Hepatocyte (in vitro differentiated cells): ENCODE measurements at regions not wholly inside any gene's neighbourhood (a gene's known extent, or its start where the extent isn't known, plus 50 kb on each side); places are given as distances from the start of the nearest gene placed in this dataset.

Experiments used
- DNase-seq: peaks from one replicate; pipeline ENCODE4 v3.0.0-alpha.2; 2016; ENCODE audit warnings: low spot score
- H2AFZ ChIP-seq: fragments of 200-600 bp; sonication (generic); 2 replicates; pipeline ENCODE4 v1.6.0; 2016; ENCODE audit warnings: antibody characterized with exemption, mild to moderate bottlenecking
- H3K27ac ChIP-seq: fragments of 200-600 bp; sonication (generic); 2 replicates; pipeline ENCODE4 v1.5.1; 2016; ENCODE audit warnings: mild to moderate bottlenecking
- H3K27me3 ChIP-seq: fragments of 200-600 bp; sonication (generic); 2 replicates; pipeline ENCODE4 v1.6.1; 2016
- H3K36me3 ChIP-seq: fragments of 200-600 bp; sonication (generic); replicated peaks from 2 replicates; pipeline ENCODE4 v1.5.1; 2016; ENCODE audit warnings: low read depth; ENCODE audit not compliant: insufficient read depth
- H3K4me1 ChIP-seq: fragments of 200-600 bp; sonication (generic); 2 replicates; pipeline ENCODE4 v1.5.1; 2016; ENCODE audit warnings: mild to moderate bottlenecking, moderate library complexity; ENCODE audit not compliant: insufficient read depth
- H3K4me2 ChIP-seq: fragments of 200-600 bp; sonication (generic); 2 replicates; pipeline ENCODE4 v1.6.0; 2016
- H3K4me3 ChIP-seq: fragments of 200-600 bp; sonication (generic); 2 replicates; pipeline ENCODE4 v1.5.1; 2016; ENCODE audit warnings: mild to moderate bottlenecking
- H3K79me2 ChIP-seq: fragments of 200-600 bp; sonication (generic); 2 replicates; pipeline ENCODE4 v1.6.0; 2017; ENCODE audit warnings: mild to moderate bottlenecking
- H3K9me2 ChIP-seq: fragments of 200-600 bp; sonication (generic); replicated peaks from 2 replicates; pipeline ENCODE4 v1.6.0; 2017; ENCODE audit warnings: mild to moderate bottlenecking; ENCODE audit not compliant: insufficient read depth
- H3K9me3 ChIP-seq: fragments of 200-600 bp; sonication (generic); 2 replicates; pipeline ENCODE4 v1.5.1; 2016; ENCODE audit warnings: low read depth, mild to moderate bottlenecking
- H4K20me1 ChIP-seq: fragments of 200-600 bp; sonication (generic); 2 replicates; pipeline ENCODE4 v1.6.0; 2016; ENCODE audit warnings: mild to moderate bottlenecking; ENCODE audit not compliant: insufficient read depth, poor library complexity, severe bottlenecking
- EZH2 ChIP-seq: fragments of 200-600 bp; sonication (generic); IDR thresholded peaks from 2 replicates; pipeline ENCODE4 v1.6.1; 2016; ENCODE audit warnings: antibody characterized with exemption, mild to moderate bottlenecking, borderline replicate concordance
- EZH2phosphoT487 ChIP-seq: fragments of 200-600 bp; sonication (generic); IDR thresholded peaks from one replicate; pipeline ENCODE4 v1.6.1; 2018; ENCODE audit warnings: antibody characterized with exemption, mild to moderate bottlenecking, low read depth, moderate library complexity; ENCODE audit not compliant: unreplicated experiment, severe bottlenecking
- WGBS: methylation state at CpG from one replicate; pipeline ENCODE4 v1.1.6; 2016; ENCODE audit warnings: low lambda C conversion rate; ENCODE audit errors: missing lambda C conversion rate; 5-methylcytosine and 5-hydroxymethylcytosine counted together
- TF ChIP-seq, protein P1 (sequence below): fragments of 200-600 bp; sonication (generic); IDR thresholded peaks from 2 replicates; pipeline ENCODE4 v1.5.1; 2016; ENCODE audit warnings: antibody characterized with exemption, mild to moderate bottlenecking; ENCODE audit not compliant: poor library complexity

DNA sequence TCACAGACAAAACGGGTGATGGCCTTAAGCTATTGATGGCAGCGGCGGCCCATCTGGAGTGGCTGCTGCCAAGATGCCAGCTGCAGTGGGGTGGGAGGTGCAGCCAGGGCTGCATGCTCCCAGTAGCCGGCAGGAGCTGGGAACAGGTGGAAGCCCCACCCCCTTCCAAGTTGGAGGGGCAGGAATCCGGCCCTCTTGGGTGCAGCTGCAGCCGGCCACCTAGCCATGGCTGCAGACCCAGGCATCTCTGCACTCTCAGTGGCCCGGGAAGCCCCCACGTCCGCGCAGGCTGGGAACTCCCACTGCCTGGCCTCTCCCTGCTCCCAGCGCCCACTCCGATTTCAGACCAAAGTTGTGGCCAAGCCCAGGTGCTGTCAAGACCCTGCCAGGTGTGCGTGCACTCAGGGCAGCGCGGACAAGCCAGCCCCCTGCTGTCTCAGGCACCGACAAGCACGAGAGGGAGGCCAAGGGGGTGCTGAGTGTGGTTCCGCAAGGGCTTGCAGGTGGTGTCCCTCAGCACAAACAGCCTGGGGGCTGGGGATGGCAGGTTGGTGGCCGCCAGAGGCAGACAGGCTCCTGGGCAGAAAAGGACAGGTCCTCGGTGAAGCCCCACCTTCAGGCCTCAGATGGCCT, 115.1 kb upstream of the TSLP start:
- no peaks in the 10 kb centered on the region for H3K79me2 ChIP-seq
- H3K27ac ChIP-seq, result no peak overlapping the region
- no peak for DNase-seq
- H2AFZ ChIP-seq, result no peak overlapping the region
- no peaks in the 10 kb centered on the region for H3K4me1 ChIP-seq
- no peaks in the 10 kb centered on the region for H3K27me3 ChIP-seq
- WGBS, result 87% methylated on average over 20 of the region's 20 CpGs
- H3K4me3 ChIP-seq, result no peak overlapping the region
- H3K9me3 ChIP-seq, result no peaks in the 10 kb centered on the region
- no peak for TF ChIP-seq EZH2
- TF ChIP-seq, protein P1, sequence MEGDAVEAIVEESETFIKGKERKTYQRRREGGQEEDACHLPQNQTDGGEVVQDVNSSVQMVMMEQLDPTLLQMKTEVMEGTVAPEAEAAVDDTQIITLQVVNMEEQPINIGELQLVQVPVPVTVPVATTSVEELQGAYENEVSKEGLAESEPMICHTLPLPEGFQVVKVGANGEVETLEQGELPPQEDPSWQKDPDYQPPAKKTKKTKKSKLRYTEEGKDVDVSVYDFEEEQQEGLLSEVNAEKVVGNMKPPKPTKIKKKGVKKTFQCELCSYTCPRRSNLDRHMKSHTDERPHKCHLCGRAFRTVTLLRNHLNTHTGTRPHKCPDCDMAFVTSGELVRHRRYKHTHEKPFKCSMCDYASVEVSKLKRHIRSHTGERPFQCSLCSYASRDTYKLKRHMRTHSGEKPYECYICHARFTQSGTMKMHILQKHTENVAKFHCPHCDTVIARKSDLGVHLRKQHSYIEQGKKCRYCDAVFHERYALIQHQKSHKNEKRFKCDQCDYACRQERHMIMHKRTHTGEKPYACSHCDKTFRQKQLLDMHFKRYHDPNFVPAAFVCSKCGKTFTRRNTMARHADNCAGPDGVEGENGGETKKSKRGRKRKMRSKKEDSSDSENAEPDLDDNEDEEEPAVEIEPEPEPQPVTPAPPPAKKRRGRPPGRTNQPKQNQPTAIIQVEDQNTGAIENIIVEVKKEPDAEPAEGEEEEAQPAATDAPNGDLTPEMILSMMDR, result no peak
- no peak for TF ChIP-seq EZH2phosphoT487
- H4K20me1 ChIP-seq, result no peaks in the 10 kb centered on the region
- H3K36me3 ChIP-seq, result no peaks in the 10 kb centered on the region
- no peak overlapping the region for H3K4me2 ChIP-seq
- H3K9me2 ChIP-seq, result no peaks in the 10 kb centered on the region

GRCh38 chr5:110956913-110957813, 114.3 kb upstream of the TSLP start:
- H3K27me3 ChIP-seq, result no peaks in the 10 kb centered on the region
- H3K9me3 ChIP-seq, result no peaks in the 10 kb centered on the region
- no peak overlapping the region for H3K4me3 ChIP-seq
- no peaks in the 10 kb centered on the region for H3K36me3 ChIP-seq
- no peaks in the 10 kb centered on the region for H3K79me2 ChIP-seq
- TF ChIP-seq, protein P1, result no peak
- no peak for TF ChIP-seq EZH2phosphoT487
- TF ChIP-seq EZH2, result no peak
- no peak overlapping the region for H2AFZ ChIP-seq
- no peaks in the 10 kb centered on the region for H3K4me1 ChIP-seq
- H4K20me1 ChIP-seq, result no peaks in the 10 kb centered on the region
- no peak overlapping the region for H3K4me2 ChIP-seq
- no peaks in the 10 kb centered on the region for H3K9me2 ChIP-seq
- DNase-seq, result no peak
- 84% methylated on average over 12 of the region's 12 CpGs for WGBS
- no peak overlapping the region for H3K27ac ChIP-seq

GRCh38 chr5:110957934-110958333, 113.6 kb upstream of the TSLP start:
- Histone ChIP-seq H3K4me2 (no peak overlapping the region), H4K20me1 (no peaks in the 10 kb centered on the region), H3K9me3 (no peaks in the 10 kb centered on the region), H3K27me3 (no peaks in the 10 kb centered on the region), H2AFZ (no peak overlapping the region), H3K4me3 (no peak overlapping the region), H3K4me1 (no peaks in the 10 kb centered on the region), H3K9me2 (no peaks in the 10 kb centered on the region), H3K79me2 (no peaks in the 10 kb centered on the region), H3K36me3 (no peaks in the 10 kb centered on the region), H3K27ac (no peak overlapping the region)
- 75% methylated on average over 2 of the region's 2 CpGs for WGBS
- TF ChIP-seq, protein P1, result no peak
- TF ChIP-seq EZH2 (no peak), EZH2phosphoT487 (no peak)
- no peak for DNase-seq
